DND-41 (cell line): ENCODE measurements at regions not wholly inside any gene's neighbourhood (a gene's known extent, or its start where the extent isn't known, plus 50 kb on each side); places are given as distances from the start of the nearest gene placed in this dataset.

ENCODE experiments used
- ATAC-seq: fragments of 200-7000 bp; cut with Tn5 transposase; 3 replicates; pipeline ENCODE4 v1.9.1; 2021; ENCODE audit warnings: low read depth; ENCODE audit not compliant: insufficient read depth
- DNase-seq: peaks from one replicate; pipeline ENCODE4 v3.0.0-alpha.2; 2020
- H2AFZ ChIP-seq: 2 replicates; pipeline ENCODE4 v1.6.0; 2012; ENCODE audit warnings: low read depth, low read length
- H3K27ac ChIP-seq: 2 replicates; pipeline ENCODE4 v1.5.1; 2012; ENCODE audit warnings: low read length, inconsistent platforms
- H3K27me3 ChIP-seq: fragments of 200-600 bp; sonication (generic); 2 replicates; pipeline ENCODE4 v1.6.0; 2012; ENCODE audit warnings: low read length, mild to moderate bottlenecking, inconsistent platforms; ENCODE audit not compliant: insufficient read depth, poor library complexity
- H3K36me3 ChIP-seq: 2 replicates; pipeline ENCODE4 v1.5.1; 2012; ENCODE audit warnings: low read length, inconsistent platforms; ENCODE audit not compliant: insufficient read depth
- H3K4me1 ChIP-seq: 2 replicates; pipeline ENCODE4 v1.5.1; 2012; ENCODE audit warnings: mild to moderate bottlenecking, low read length; ENCODE audit not compliant: insufficient read depth
- H3K4me2 ChIP-seq: 2 replicates; pipeline ENCODE4 v1.6.0; 2012; ENCODE audit warnings: mild to moderate bottlenecking, moderate library complexity, low read length, inconsistent platforms; ENCODE audit not compliant: insufficient read depth
- H3K4me3 ChIP-seq, 2 experiments: fragments of 200-600 bp in 1 of 2; shearing (Covaris generic) in 1 of 2; 2 replicates each; pipeline ENCODE4 v1.5.1; 2012 to 2016; ENCODE audit warnings: inconsistent platforms in 2 of 2, low read length in 2 of 2, mild to moderate bottlenecking in 2 of 2, low read depth in 1 of 2, moderate library complexity in 1 of 2
- H3K79me2 ChIP-seq: 2 replicates; pipeline ENCODE4 v1.6.0; 2012; ENCODE audit warnings: low read length, inconsistent platforms; ENCODE audit not compliant: insufficient read depth
- H3K9ac ChIP-seq: 2 replicates; pipeline ENCODE4 v1.6.0; 2012; ENCODE audit warnings: low read depth, mild to moderate bottlenecking, inconsistent platforms, low read length, moderate library complexity
- H3K9me3 ChIP-seq: 2 replicates; pipeline ENCODE4 v1.5.1; 2012; ENCODE audit warnings: low read length, moderate library complexity, mild to moderate bottlenecking, inconsistent platforms; ENCODE audit not compliant: insufficient read depth, severe bottlenecking
- H4K20me1 ChIP-seq: 2 replicates; pipeline ENCODE4 v1.6.0; 2012; ENCODE audit warnings: low read length; ENCODE audit not compliant: insufficient read depth
- CTCF ChIP-seq: IDR thresholded peaks from 2 replicates; pipeline ENCODE4 v1.5.1; 2012; ENCODE audit warnings: borderline replicate concordance, low read length, moderate library complexity, mild to moderate bottlenecking; ENCODE audit not compliant: poor library complexity, severe bottlenecking; ENCODE audit errors: extremely low read depth
- EZH2 ChIP-seq: IDR thresholded peaks from 3 replicates; pipeline ENCODE4 v1.6.1; 2012; ENCODE audit warnings: borderline replicate concordance, low read depth, mild to moderate bottlenecking, moderate library complexity, low read length, inconsistent platforms; ENCODE audit not compliant: severe bottlenecking

- no peak for TF ChIP-seq CTCF
- TF ChIP-seq EZH2 = no peak
- ATAC-seq (no peak), DNase-seq (no peak)
- Histone ChIP-seq H3K9me3 (no peaks in the 10 kb centered on the region), H3K79me2 (no peaks in the 10 kb centered on the region), H3K4me3 (no peak overlapping the region), H3K36me3 (no peaks in the 10 kb centered on the region), H3K4me1 (no peaks in the 10 kb centered on the region), H2AFZ (no peak overlapping the region), H3K4me2 (no peak overlapping the region), H3K27ac (no peak overlapping the region), H4K20me1 (no peaks in the 10 kb centered on the region), H3K27me3 (no peaks in the 10 kb centered on the region), H3K9ac (no peak overlapping the region)
These were observed 322.3 kb downstream of the GBE1 start for GRCh38 chr3:81439108-81439507.

DNA sequence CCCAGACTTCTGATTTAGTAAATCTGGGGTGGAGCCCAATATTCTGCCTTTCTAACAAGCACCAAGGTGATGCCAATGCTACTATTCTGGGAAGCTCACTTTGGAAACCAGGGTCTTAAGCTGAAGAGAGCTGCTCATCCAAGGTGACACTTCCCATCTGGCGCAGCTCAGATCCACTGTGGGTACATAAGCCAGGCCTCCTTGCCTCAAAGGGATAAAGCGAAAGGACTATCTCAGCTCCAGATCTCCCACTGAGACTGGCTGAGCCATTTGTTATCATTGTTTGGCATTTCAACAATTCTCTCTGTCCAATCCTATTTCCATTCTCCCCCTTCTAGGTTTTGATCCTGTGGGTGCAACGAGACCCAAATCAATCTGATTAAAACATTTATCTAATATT is 323.8 kb downstream of the GBE1 start:
- ATAC-seq = no peak
- no peaks in the 10 kb centered on the region for H3K79me2 ChIP-seq
- no peak overlapping the region for H3K27ac ChIP-seq

GRCh38 chr3:81436182-81436581 is 325.3 kb downstream of the GBE1 start:
- no peak for ATAC-seq
- TF ChIP-seq CTCF = no peak
- no peak for TF ChIP-seq EZH2
- H2AFZ ChIP-seq = no peak overlapping the region
- H3K4me1 ChIP-seq = no peaks in the 10 kb centered on the region
- no peak overlapping the region for H3K4me2 ChIP-seq
- no peaks in the 10 kb centered on the region for H3K27me3 ChIP-seq
- no peaks in the 10 kb centered on the region for H3K79me2 ChIP-seq
- no peak overlapping the region for H3K9ac ChIP-seq
- DNase-seq = no peak
- no peak overlapping the region for H3K4me3 ChIP-seq
- no peaks in the 10 kb centered on the region for H4K20me1 ChIP-seq
- no peaks in the 10 kb centered on the region for H3K36me3 ChIP-seq
- H3K27ac ChIP-seq = no peak overlapping the region
- H3K9me3 ChIP-seq = no peaks in the 10 kb centered on the region

More for the DNA sequence above, 323.8 kb downstream of the GBE1 start:
- no peak for TF ChIP-seq EZH2
- TF ChIP-seq CTCF = no peak
- H2AFZ ChIP-seq = no peak overlapping the region
- H4K20me1 ChIP-seq = no peaks in the 10 kb centered on the region
- no peak overlapping the region for H3K9ac ChIP-seq
- no peaks in the 10 kb centered on the region for H3K4me1 ChIP-seq
- no peak overlapping the region for H3K4me3 ChIP-seq
- no peak overlapping the region for H3K4me2 ChIP-seq
- no peaks in the 10 kb centered on the region for H3K27me3 ChIP-seq
- no peak for DNase-seq
- H3K9me3 ChIP-seq = no peaks in the 10 kb centered on the region
- H3K36me3 ChIP-seq = no peaks in the 10 kb centered on the region

DNA sequence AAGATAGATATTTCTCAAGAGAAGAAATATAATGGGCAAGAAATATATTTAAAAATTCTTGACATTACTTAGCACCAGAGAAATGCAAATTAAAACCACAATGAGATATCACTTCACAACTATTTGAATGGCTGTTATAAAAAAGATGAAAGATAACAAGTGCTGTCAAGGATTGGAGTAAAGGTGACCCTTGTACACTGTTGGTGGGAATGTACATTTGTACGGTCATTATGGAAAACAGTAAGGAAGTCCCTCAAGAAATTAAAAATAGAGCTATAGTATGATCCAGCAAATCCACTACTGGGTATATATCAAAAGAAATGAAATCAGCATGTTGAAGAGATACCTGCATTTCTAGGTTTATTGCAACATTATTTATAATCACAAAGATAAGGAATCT is 326.4 kb downstream of the GBE1 start:
- H3K4me3 ChIP-seq = no peak overlapping the region
- ATAC-seq (no peak), DNase-seq (no peak)
- no peak overlapping the region for H3K4me2 ChIP-seq
- no peak overlapping the region for H2AFZ ChIP-seq
- H3K79me2 ChIP-seq = no peaks in the 10 kb centered on the region
- no peaks in the 10 kb centered on the region for H3K4me1 ChIP-seq
- H3K9ac ChIP-seq = no peak overlapping the region
- no peaks in the 10 kb centered on the region for H3K36me3 ChIP-seq
- no peak for TF ChIP-seq EZH2
- TF ChIP-seq CTCF = no peak
- no peaks in the 10 kb centered on the region for H3K27me3 ChIP-seq
- no peak overlapping the region for H3K27ac ChIP-seq
- no peaks in the 10 kb centered on the region for H4K20me1 ChIP-seq
- H3K9me3 ChIP-seq = no peaks in the 10 kb centered on the region
